GM18511 (cell line): ENCODE measurements at regions not wholly inside any gene's neighbourhood (a gene's known extent, or its start where the extent isn't known, plus 50 kb on each side); places are given as distances from the start of the nearest gene placed in this dataset.
"Not testable (repeated sequence)": the region's sequence is repeated elsewhere in the genome, so short reads cannot be mapped to it uniquely, and the experiment has no call there.

Source experiments
- ATAC-seq: cut with Tn5 transposase; IDR thresholded peaks from one replicate; pipeline ENCODE4 v1.9.1; 2021; ENCODE audit warnings: mild to moderate bottlenecking, moderate library complexity; ENCODE audit not compliant: unreplicated experiment

- no peak for ATAC-seq
Measured at GRCh38 chr16:48810436-48810802, 200.4 kb upstream of the N4BP1 start.

- no peak for ATAC-seq
Measured at GRCh38 chr16:48790151-48790550, 180.2 kb upstream of the N4BP1 start.

- ATAC-seq, result no peak
Measured at GRCh38 chr16:48788475-48788874, 178.5 kb upstream of the N4BP1 start.

GRCh38 chr16:48745541-48745940 lies 135.6 kb upstream of the N4BP1 start:
- ATAC-seq, result no peak

- no peak for ATAC-seq
Measured at GRCh38 chr16:48740964-48741363, 131.0 kb upstream of the N4BP1 start.

- no peak for ATAC-seq
Measured at GRCh38 chr16:48734220-48734619, 124.2 kb upstream of the N4BP1 start.

GRCh38 chr16:48704710-48705109 lies 94.7 kb upstream of the N4BP1 start:
- no peak for ATAC-seq

GRCh38 chr16:48687421-48688038 lies 77.5 kb upstream of the N4BP1 start:
- ATAC-seq, result peak; percentile 84

GRCh38 chr16:48684148-48684547 lies 74.2 kb upstream of the N4BP1 start:
- no peak for ATAC-seq

- no peak for ATAC-seq
Measured at GRCh38 chr16:48682971-48683370, 73.0 kb upstream of the N4BP1 start.

GRCh38 chr16:48681520-48681919 lies 71.5 kb upstream of the N4BP1 start:
- no peak for ATAC-seq

- ATAC-seq, result no peak
Measured at GRCh38 chr16:48680881-48681280, 70.9 kb upstream of the N4BP1 start.

GRCh38 chr16:48676836-48677235 lies 66.9 kb upstream of the N4BP1 start:
- no peak for ATAC-seq

GRCh38 chr16:48668184-48668583 lies 58.2 kb upstream of the N4BP1 start:
- ATAC-seq, result not testable (repeated sequence)

- ATAC-seq, result no peak
Measured at GRCh38 chr16:48659940-48660339, 50.0 kb upstream of the N4BP1 start.
